ENCODE measurements at regions not wholly inside any gene's neighbourhood (a gene's known extent, or its start where the extent isn't known, plus 50 kb on each side); places are given as distances from the start of the nearest gene placed in this dataset.

DNA sequence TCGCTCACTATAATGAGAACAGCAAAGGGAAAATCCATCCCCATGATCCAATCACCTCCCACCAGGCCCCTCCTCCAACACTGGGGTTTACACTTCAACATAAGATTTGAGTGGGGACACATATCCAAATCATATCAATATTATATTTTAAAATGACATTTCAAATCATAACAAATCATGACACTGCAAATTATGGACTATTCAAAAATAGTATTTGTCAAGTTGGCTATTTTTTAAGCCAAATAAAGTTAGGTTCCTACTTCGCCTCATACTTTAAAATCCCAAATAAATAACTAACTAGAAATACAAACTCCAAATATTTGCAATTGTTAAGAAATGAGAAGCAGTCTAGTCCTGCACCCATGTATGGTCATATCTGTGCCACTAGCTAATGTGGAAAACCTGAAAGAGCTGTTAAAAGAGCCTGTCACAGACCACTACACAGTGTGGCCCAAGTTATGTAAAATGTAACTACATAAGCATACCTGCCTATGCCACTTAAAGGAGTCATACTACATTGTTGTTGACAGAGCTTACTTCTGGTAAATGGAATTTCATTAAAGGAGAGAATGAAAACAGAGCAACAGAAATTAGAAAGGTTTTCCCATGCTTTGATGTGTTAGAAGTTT lies 334.7 kb upstream of the GULP1 start:
- TF ChIP-seq GATA3 (IDR thresholded peaks at IDR 0.05; ENCODE audit: low read depth, low read length), result no peak
- no peak for TF ChIP-seq GATA2 (IDR thresholded peaks at IDR 0.05; ENCODE audit: low read depth, low read length)

DNA sequence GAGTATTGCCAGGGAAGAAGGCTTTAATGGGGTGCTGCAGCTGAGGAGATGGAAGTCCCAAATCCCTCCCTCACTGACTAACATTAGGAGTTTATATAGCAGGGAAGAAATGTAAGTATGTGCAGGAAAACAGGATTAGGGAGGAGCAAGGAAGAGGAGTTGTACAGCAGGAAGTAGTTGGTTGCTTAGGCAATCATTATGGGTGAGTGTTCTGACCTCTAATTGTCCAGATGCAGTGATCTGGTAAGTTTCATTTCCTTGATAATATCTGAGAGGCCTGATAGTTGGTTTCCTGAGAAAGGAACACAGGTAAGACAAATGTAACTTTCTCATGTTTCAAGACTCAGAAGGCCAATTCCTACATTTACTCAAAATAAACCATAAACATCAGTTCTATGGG lies 331.9 kb upstream of the GULP1 start:
- TF ChIP-seq GATA3 (IDR thresholded peaks at IDR 0.05; ENCODE audit: low read depth, low read length), result no peak
- no peak for TF ChIP-seq GATA2 (IDR thresholded peaks at IDR 0.05; ENCODE audit: low read depth, low read length)

GRCh38 chr2:187962538-187962937 lies 329.1 kb upstream of the GULP1 start:
- TF ChIP-seq GATA2 (IDR thresholded peaks at IDR 0.05; ENCODE audit: low read depth, low read length), result no peak
- no peak for TF ChIP-seq GATA3 (IDR thresholded peaks at IDR 0.05; ENCODE audit: low read depth, low read length)

DNA sequence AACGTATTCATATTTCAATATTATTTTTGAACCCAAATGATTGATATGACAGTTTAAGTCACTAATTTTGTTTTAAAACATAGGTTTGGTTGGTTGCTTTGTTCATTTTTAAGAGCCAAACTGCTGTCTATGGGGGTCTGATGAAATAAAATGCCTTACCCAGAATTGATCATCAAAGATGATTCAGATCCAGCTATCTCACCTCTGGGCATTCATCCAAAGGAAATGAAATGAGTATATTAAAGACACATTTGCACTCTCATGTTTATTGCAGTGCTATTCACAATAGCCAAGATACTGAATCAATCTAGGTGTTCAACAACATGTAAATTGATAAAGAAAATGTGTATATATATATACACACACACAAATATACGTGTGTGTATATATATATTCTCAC lies 326.9 kb upstream of the GULP1 start:
- TF ChIP-seq GATA3 (IDR thresholded peaks at IDR 0.05; ENCODE audit: low read depth, low read length) (no peak), GATA2 (IDR thresholded peaks at IDR 0.05; ENCODE audit: low read depth, low read length) (no peak)

DNA sequence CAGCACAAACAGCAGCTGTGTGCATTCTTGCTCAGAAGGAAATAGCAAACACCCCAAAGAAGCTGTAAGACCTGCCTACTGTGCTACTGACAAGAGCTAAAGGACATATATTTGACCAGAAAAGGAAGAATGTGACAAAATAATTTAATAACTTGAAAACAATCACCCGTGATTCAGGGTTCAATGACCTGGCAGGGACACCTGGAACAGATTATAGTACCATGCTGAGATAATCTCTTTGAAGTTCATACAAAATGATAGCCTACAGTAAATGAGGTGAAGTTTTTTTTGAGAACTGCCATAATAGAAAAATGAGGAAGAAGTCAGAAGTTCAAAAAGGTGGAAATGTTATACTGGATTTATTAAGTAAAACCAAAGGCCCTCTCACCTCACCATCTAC lies 324.8 kb upstream of the GULP1 start:
- no peak for TF ChIP-seq GATA2 (IDR thresholded peaks at IDR 0.05; ENCODE audit: low read depth, low read length)
- no peak for TF ChIP-seq GATA3 (IDR thresholded peaks at IDR 0.05; ENCODE audit: low read depth, low read length)

- TF ChIP-seq GATA2 (IDR thresholded peaks at IDR 0.05; ENCODE audit: low read depth, low read length) (no peak), GATA3 (IDR thresholded peaks at IDR 0.05; ENCODE audit: low read depth, low read length) (no peak)
These were observed 319.8 kb upstream of the GULP1 start for GRCh38 chr2:187971893-187972292.

- no peak for TF ChIP-seq GATA3 (IDR thresholded peaks at IDR 0.05; ENCODE audit: low read depth, low read length)
- no peak for TF ChIP-seq GATA2 (IDR thresholded peaks at IDR 0.05; ENCODE audit: low read depth, low read length)
These were observed 315.3 kb upstream of the GULP1 start for GRCh38 chr2:187976259-187976985.

DNA sequence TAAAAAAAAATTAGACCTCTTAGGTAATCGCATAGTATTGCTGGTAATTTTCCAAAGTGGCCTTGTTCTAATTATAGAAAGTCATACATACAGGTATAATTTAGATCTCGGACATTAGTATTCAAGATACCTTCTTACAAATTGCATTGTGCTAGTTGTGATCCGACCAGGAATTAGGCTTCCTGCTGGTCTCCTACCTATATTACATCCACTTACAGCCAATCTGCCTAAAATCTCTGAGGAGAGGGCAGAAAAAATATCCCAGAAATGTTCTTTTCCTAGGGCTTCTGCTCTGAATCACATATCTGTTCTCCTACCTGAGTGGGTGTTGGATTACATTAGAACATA lies 314.7 kb upstream of the GULP1 start:
- TF ChIP-seq GATA3 (IDR thresholded peaks at IDR 0.05; ENCODE audit: low read depth, low read length) (no peak), GATA2 (IDR thresholded peaks at IDR 0.05; ENCODE audit: low read depth, low read length) (no peak)

- TF ChIP-seq GATA3 (IDR thresholded peaks at IDR 0.05; ENCODE audit: low read depth, low read length) (no peak), GATA2 (IDR thresholded peaks at IDR 0.05; ENCODE audit: low read depth, low read length) (no peak)
These were observed 313.3 kb upstream of the GULP1 start for GRCh38 chr2:187978356-187978755.

GRCh38 chr2:187982668-187983067 lies 309.0 kb upstream of the GULP1 start:
- no peak for TF ChIP-seq GATA2 (IDR thresholded peaks at IDR 0.05; ENCODE audit: low read depth, low read length)
- TF ChIP-seq GATA3 (IDR thresholded peaks at IDR 0.05; ENCODE audit: low read depth, low read length), result no peak

GRCh38 chr2:187985195-187985594 lies 306.5 kb upstream of the GULP1 start:
- no peak for TF ChIP-seq GATA3 (IDR thresholded peaks at IDR 0.05; ENCODE audit: low read depth, low read length)
- no peak for TF ChIP-seq GATA2 (IDR thresholded peaks at IDR 0.05; ENCODE audit: low read depth, low read length)

- TF ChIP-seq GATA2 (IDR thresholded peaks at IDR 0.05; ENCODE audit: low read depth, low read length) (no peak), GATA3 (IDR thresholded peaks at IDR 0.05; ENCODE audit: low read depth, low read length) (no peak)
These were observed 305.8 kb upstream of the GULP1 start for GRCh38 chr2:187985923-187986322.

DNA sequence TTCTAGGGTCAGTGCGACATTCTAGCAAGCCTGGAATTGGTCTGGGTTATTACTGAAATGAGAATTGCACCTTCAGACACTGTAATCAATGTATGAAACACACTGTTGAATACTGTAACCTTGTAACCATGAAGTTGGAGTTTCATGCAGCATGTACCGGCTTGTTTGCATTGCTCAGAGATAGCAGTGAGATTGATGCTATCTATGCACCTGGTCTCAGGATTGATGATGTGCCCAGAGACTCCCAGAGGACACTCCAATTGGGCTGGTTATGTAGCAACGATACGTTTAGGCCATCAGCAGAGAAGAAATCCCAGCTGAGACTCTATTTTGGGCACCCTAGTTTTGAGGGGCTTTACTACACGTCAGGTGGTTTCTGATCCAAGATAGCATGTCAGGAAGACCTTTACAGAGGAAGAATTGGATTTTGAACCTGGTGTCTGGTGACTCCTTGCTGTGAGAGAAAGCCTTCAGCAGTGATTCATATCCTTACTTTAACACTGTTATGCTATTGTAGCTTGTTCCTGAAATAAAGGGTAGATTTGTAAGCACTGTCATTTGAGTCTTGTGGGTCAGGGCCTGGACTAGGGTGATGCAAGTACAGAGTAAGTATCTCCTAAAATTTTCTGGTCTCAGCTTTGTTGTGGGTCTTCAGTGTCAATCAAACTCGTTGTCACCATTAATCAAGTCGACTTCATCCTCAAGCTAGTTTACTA lies 305.1 kb upstream of the GULP1 start:
- TF ChIP-seq GATA3 (IDR thresholded peaks at IDR 0.05; ENCODE audit: low read depth, low read length), result peak; percentile 64; the same call in 1 of the 2 replicates
- TF ChIP-seq GATA2 (IDR thresholded peaks at IDR 0.05; ENCODE audit: low read depth, low read length), result peak; percentile 88

DNA sequence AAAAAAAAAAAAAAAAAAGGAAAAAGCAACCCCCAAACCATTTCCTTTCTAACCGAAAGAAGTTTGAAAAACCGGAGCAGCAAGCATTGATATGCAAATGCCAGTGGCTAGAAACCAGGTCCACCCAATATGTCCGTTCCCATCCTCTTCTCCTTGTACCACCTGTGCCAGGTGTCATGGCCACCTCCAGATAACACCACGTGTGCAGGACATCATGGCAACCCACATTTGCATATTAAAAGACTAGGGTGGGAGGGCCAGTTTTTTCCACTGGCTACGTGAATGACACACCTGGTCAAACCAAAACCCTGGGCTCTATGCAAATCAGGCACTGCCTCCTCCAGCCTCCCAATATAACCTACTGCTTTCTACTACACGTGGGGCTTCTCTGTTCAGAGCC lies 303.3 kb upstream of the GULP1 start:
- no peak for TF ChIP-seq GATA3 (IDR thresholded peaks at IDR 0.05; ENCODE audit: low read depth, low read length)
- TF ChIP-seq GATA2 (IDR thresholded peaks at IDR 0.05; ENCODE audit: low read depth, low read length), result no peak

Measured in SH-SY5Y (cell line).